GM12891 (cell line): ENCODE measurements at regions not wholly inside any gene's neighbourhood (a gene's known extent, or its start where the extent isn't known, plus 50 kb on each side); places are given as distances from the start of the nearest gene placed in this dataset.

Source experiments
- DNase-seq: peaks from one replicate; pipeline ENCODE4 v3.0.0; 2011; ENCODE audit warnings: low spot score; ENCODE audit not compliant: insufficient read length
- FAIRE-seq: peaks from 2 replicates; lab custom pipeline; 2011; peaks lifted over from hg19 to GRCh38; lab: Jason Lieb, UNC
- PAX5 ChIP-seq: IDR thresholded peaks from 2 replicates; pipeline ENCODE4 v1.6.1; 2011; ENCODE audit warnings: low read length, moderate library complexity, mild to moderate bottlenecking; ENCODE audit not compliant: insufficient read depth, severe bottlenecking
- POLR2A ChIP-seq: IDR thresholded peaks from 2 replicates; pipeline ENCODE4 v1.6.1; 2011; ENCODE audit warnings: low read depth, low read length, control low read depth
- POLR2AphosphoS5 ChIP-seq: IDR thresholded peaks from 2 replicates; pipeline ENCODE4 v1.6.1; 2011; ENCODE audit warnings: low read depth, low read length, control low read depth
- POU2F2 ChIP-seq: IDR thresholded peaks from 2 replicates; pipeline ENCODE4 v1.6.1; 2011; ENCODE audit warnings: low read depth, mild to moderate bottlenecking, control low read depth, low read length, moderate library complexity
- SPI1 ChIP-seq: IDR thresholded peaks from 2 replicates; pipeline ENCODE4 v1.6.1; 2011; ENCODE audit warnings: low read depth, low read length, control low read depth
- TAF1 ChIP-seq: IDR thresholded peaks from 2 replicates; pipeline ENCODE4 v1.6.1; 2011; ENCODE audit warnings: low read depth, low read length, control low read depth

- FAIRE-seq (no peak), DNase-seq (no peak)
- TF ChIP-seq POLR2A (no peak), POLR2AphosphoS5 (no peak), TAF1 (no peak), SPI1 (no peak), POU2F2 (no peak), PAX5 (no peak)
Measured at GRCh38 chr11:134731213-134731961, 319.3 kb upstream of the B3GAT1 start.

- TF ChIP-seq POLR2A (no peak), POU2F2 (no peak), PAX5 (no peak), POLR2AphosphoS5 (no peak), TAF1 (no peak), SPI1 (no peak)
- no peak for DNase-seq
- no peak for FAIRE-seq
Measured at GRCh38 chr11:134730561-134731212, 318.6 kb upstream of the B3GAT1 start.

- DNase-seq (no peak), FAIRE-seq (no peak)
- TF ChIP-seq POU2F2, result no peak
- no peak for TF ChIP-seq PAX5
- no peak for TF ChIP-seq TAF1
- no peak for TF ChIP-seq POLR2A
- no peak for TF ChIP-seq POLR2AphosphoS5
- TF ChIP-seq SPI1, result no peak
Measured at GRCh38 chr11:134730101-134730500, 318.1 kb upstream of the B3GAT1 start.

- FAIRE-seq, result no peak
- no peak for TF ChIP-seq POU2F2
- TF ChIP-seq POLR2A, result no peak
- no peak for TF ChIP-seq PAX5
- TF ChIP-seq POLR2AphosphoS5, result no peak
- TF ChIP-seq TAF1, result no peak
- TF ChIP-seq SPI1, result no peak
- DNase-seq, result no peak
Measured at GRCh38 chr11:134728186-134728585, 316.1 kb upstream of the B3GAT1 start.

GRCh38 chr11:134727636-134728035 lies 315.6 kb upstream of the B3GAT1 start:
- DNase-seq (no peak), FAIRE-seq (no peak)
- TF ChIP-seq PAX5, result no peak
- TF ChIP-seq POLR2A, result no peak
- TF ChIP-seq POLR2AphosphoS5, result no peak
- TF ChIP-seq TAF1, result no peak
- TF ChIP-seq POU2F2, result no peak
- no peak for TF ChIP-seq SPI1

GRCh38 chr11:134727204-134727603 lies 315.2 kb upstream of the B3GAT1 start:
- no peak for DNase-seq
- FAIRE-seq, result no peak
- TF ChIP-seq POLR2A (no peak), SPI1 (no peak), POLR2AphosphoS5 (no peak), PAX5 (no peak), POU2F2 (no peak), TAF1 (no peak)

GRCh38 chr11:134725716-134726639 lies 313.9 kb upstream of the B3GAT1 start:
- no peak for FAIRE-seq
- TF ChIP-seq POLR2AphosphoS5 (no peak), POLR2A (no peak), TAF1 (no peak), POU2F2 (no peak), SPI1 (no peak), PAX5 (no peak)
- DNase-seq, result no peak

- no peak for FAIRE-seq
- TF ChIP-seq POU2F2 (no peak), PAX5 (no peak), POLR2AphosphoS5 (no peak), SPI1 (no peak), POLR2A (no peak), TAF1 (no peak)
- no peak for DNase-seq
Measured at GRCh38 chr11:134725211-134725610, 313.2 kb upstream of the B3GAT1 start.
